K562 (cell line): ENCODE measurements at regions not wholly inside any gene's neighbourhood (a gene's known extent, or its start where the extent isn't known, plus 50 kb on each side); places are given as distances from the start of the nearest gene placed in this dataset.

Experiments
- ARID3A ChIP-seq: IDR thresholded peaks from 2 replicates; pipeline ENCODE4 v1.6.1; 2012; ENCODE audit warnings: low read depth, low read length, improper control_type of control experiment, borderline replicate concordance
- BRCA1 ChIP-seq, 2 experiments: fragments of 450-650 bp in 1 of 2; sonication (generic) in 1 of 2; formaldehyde crosslinking in 1 of 2; IDR thresholded peaks; 2 replicates each; pipeline versions ENCODE4 v1.5.0 to v1.6.1; 2017 to 2020; ENCODE audit warnings: mild to moderate bottlenecking in 1 of 2, missing genetic modification reagents in 1 of 2
- CREB3 ChIP-seq: fragments of 450-650 bp; conservative IDR thresholded peaks from 2 replicates; pipeline ENCODE4 v1.6.1; 2016; ENCODE audit warnings: missing genetic modification characterization, low read depth, mild to moderate bottlenecking, missing compliant biosample characterization, moderate library complexity
- ERF ChIP-seq: fragments of 450-650 bp; formaldehyde crosslinking; IDR thresholded peaks from 2 replicates; pipeline ENCODE4 v1.4.0; 2020; ENCODE audit warnings: mild to moderate bottlenecking, mixed read lengths
- ETS2 ChIP-seq: IDR thresholded peaks from 2 replicates; pipeline ENCODE4 v1.6.1; 2016; ENCODE audit warnings: borderline replicate concordance, missing genetic modification characterization, mild to moderate bottlenecking, moderate library complexity, missing compliant biosample characterization; ENCODE audit not compliant: poor library complexity, severe bottlenecking
- IRF9 ChIP-seq: fragments of 450-650 bp; IDR thresholded peaks from 2 replicates; pipeline ENCODE4 v1.6.1; 2016; ENCODE audit warnings: missing biosample characterization, missing genetic modification characterization
- MYNN ChIP-seq, 2 experiments: sonication (generic); formaldehyde crosslinking in 1 of 2; IDR thresholded peaks; 2 replicates each; pipeline versions ENCODE4 v1.5.0 to v1.6.1; 2016 to 2020; ENCODE audit warnings: antibody characterized with exemption in 1 of 2, missing genetic modification reagents in 1 of 2
- NCOA6 ChIP-seq: fragments of 450-650 bp; IDR thresholded peaks from 2 replicates; pipeline ENCODE4 v1.6.1; 2017; ENCODE audit warnings: mild to moderate bottlenecking
- NFIX ChIP-seq: fragments of 250-450 bp; sonication (Bioruptor Pico); IDR thresholded peaks from 2 replicates; pipeline ENCODE4 v1.4.0; 2020; ENCODE audit warnings: low read depth, mild to moderate bottlenecking, moderate library complexity
- NR2C2 ChIP-seq, 2 experiments: fragments of 200-800 bp in 1 of 2; sonication (Bioruptor generic) in 1 of 2; sonication (generic) in 1 of 2; formaldehyde crosslinking in 1 of 2; IDR thresholded peaks; 2 replicates each; pipeline versions ENCODE4 v1.6.1 to v1.8.0; 2016 to 2022; ENCODE audit warnings: mild to moderate bottlenecking in 1 of 2, missing compliant biosample characterization in 1 of 2, missing genetic modification characterization in 1 of 2, missing genetic modification reagents in 1 of 2
- SLC30A9 ChIP-seq: fragments of 250-450 bp; sonication (Bioruptor Pico); IDR thresholded peaks from 2 replicates; pipeline ENCODE4 v1.8.0; 2022; ENCODE audit warnings: mild to moderate bottlenecking, moderate library complexity
- SPI1 ChIP-seq: IDR thresholded peaks from 2 replicates; pipeline ENCODE4 v1.6.1; 2011; ENCODE audit warnings: low read depth, low read length, control low read depth, borderline replicate concordance
- STAT5A ChIP-seq: IDR thresholded peaks from 2 replicates; pipeline ENCODE4 v1.6.1; 2012; ENCODE audit warnings: low read length, inconsistent platforms, borderline replicate concordance
- TSC22D4 ChIP-seq: fragments of 450-650 bp; IDR thresholded peaks from 2 replicates; pipeline ENCODE4 v1.6.1; 2016; ENCODE audit warnings: missing genetic modification characterization, missing biosample characterization, control low read depth
- XRCC3 ChIP-seq: fragments of 450-650 bp; IDR thresholded peaks from 2 replicates; pipeline ENCODE4 v1.6.1; 2017; ENCODE audit warnings: mild to moderate bottlenecking, moderate library complexity
- ZKSCAN1 ChIP-seq: fragments of 150-350 bp; IDR thresholded peaks from 2 replicates; pipeline ENCODE4 v1.6.1; 2016; ENCODE audit warnings: low read depth, low read length
- ZNF232 ChIP-seq: sonication (generic); formaldehyde crosslinking; IDR thresholded peaks from 2 replicates; pipeline ENCODE4 v1.8.0; 2022; ENCODE audit warnings: mild to moderate bottlenecking, missing genetic modification reagents
- ZNF24 ChIP-seq: fragments of 450-650 bp; IDR thresholded peaks from 2 replicates; pipeline ENCODE4 v1.6.1; 2016
- ZNF518B ChIP-seq: fragments of 250-450 bp; sonication (Bioruptor Pico); IDR thresholded peaks from 2 replicates; pipeline ENCODE4 v1.5.0; 2021; ENCODE audit warnings: mild to moderate bottlenecking, moderate library complexity
- ZNF551 ChIP-seq: fragments of 250-450 bp; sonication (Bioruptor Pico); IDR thresholded peaks from 2 replicates; pipeline ENCODE4 v1.5.0; 2021; ENCODE audit warnings: mild to moderate bottlenecking, moderate library complexity
- ZNF561 ChIP-seq: fragments of 450-650 bp; formaldehyde crosslinking; conservative IDR thresholded peaks from 2 replicates; pipeline ENCODE4 v1.4.0; 2020; ENCODE audit warnings: mild to moderate bottlenecking, moderate library complexity
- ZNF707 ChIP-seq: fragments of 250-450 bp; sonication (Bioruptor Pico); conservative IDR thresholded peaks from 2 replicates; pipeline ENCODE4 v1.8.0; 2022; ENCODE audit warnings: inconsistent platforms, mild to moderate bottlenecking, moderate library complexity
- ZNF830 ChIP-seq: fragments of 250-450 bp; sonication (Bioruptor Pico); IDR thresholded peaks from 2 replicates; pipeline ENCODE4 v1.5.0; 2021; ENCODE audit warnings: mild to moderate bottlenecking

- no peak for TF ChIP-seq ARID3A
- no peak for TF ChIP-seq MYNN (IDR thresholded peaks at IDR 0.05)
- TF ChIP-seq MYNN (CRISPR knock-in tag; IDR thresholded peaks at IDR 0.05), result no peak
- no peak for TF ChIP-seq CREB3 (tag)
- no peak for TF ChIP-seq NCOA6
- no peak for TF ChIP-seq ZNF518B
- no peak for TF ChIP-seq ETS2
- TF ChIP-seq ERF, result no peak
- no peak for TF ChIP-seq ZNF830
- no peak for TF ChIP-seq TSC22D4
- no peak for TF ChIP-seq ZNF707 (CRISPR knock-in tag)
- TF ChIP-seq BRCA1 (IDR thresholded peaks at IDR 0.05), result no peak
- TF ChIP-seq BRCA1 (CRISPR knock-in tag; IDR thresholded peaks at IDR 0.05), result no peak
- no peak for TF ChIP-seq ZNF551 (CRISPR knock-in tag)
- no peak for TF ChIP-seq IRF9
- no peak for TF ChIP-seq ZKSCAN1
- TF ChIP-seq ZNF561 (CRISPR knock-in tag), result no peak
- no peak for TF ChIP-seq ZNF24
- no peak for TF ChIP-seq ZNF232 (CRISPR knock-in tag)
- TF ChIP-seq STAT5A, result no peak; the same call in 1 of the 2 replicates
- TF ChIP-seq NFIX (CRISPR knock-in tag), result no peak
- no peak for TF ChIP-seq NR2C2 (CRISPR knock-in tag; IDR thresholded peaks at IDR 0.05)
- 0 out of 2 replicates have a peak, but pooled peaks have one; percentile 20 for TF ChIP-seq NR2C2 (tag; IDR thresholded peaks at IDR 0.05)
- no peak for TF ChIP-seq XRCC3
- no peak for TF ChIP-seq SPI1
- no peak for TF ChIP-seq SLC30A9
Observed at GRCh38 chr3:20905210-20905805, 719.3 kb upstream of the SGO1 start (continued).
